HepG2 (cell line): ENCODE measurements at regions not wholly inside any gene's neighbourhood (a gene's known extent, or its start where the extent isn't known, plus 50 kb on each side); places are given as distances from the start of the nearest gene placed in this dataset.

Source experiments
- ATAC-seq: fragments of 200-7000 bp; cut with Tn5 transposase; 3 replicates; pipeline ENCODE4 v1.9.1; 2020; ENCODE audit warnings: mild to moderate bottlenecking, moderate library complexity
- BruUV-seq: library from RNA; stranded (reverse); fragments of 400-500 nt; replicated peaks from 2 replicates; lab custom pipeline; 2021; lab: Mats Ljungman, UMichigan
- CTCF ChIA-PET: fragments of 300-600 bp; formaldehyde crosslinking; extraction: SDS; loops from one replicate; lab custom pipeline; 2021; ENCODE audit warnings: low total read pairs, inconsistent platforms, low intra/inter-chr PET ratio; lab: Yijun Ruan, JAX
- POLR2A ChIA-PET: fragments of 350-600 bp; sonication (Branson Sonifier 250); formaldehyde crosslinking; loops from one replicate; lab custom pipeline; 2020; ENCODE audit warnings: antibody characterized with exemption, inconsistent platforms; lab: Yijun Ruan, JAX
- DNase-seq: peaks from one replicate; pipeline ENCODE4 v3.0.0-alpha.2; 2015; ENCODE audit warnings: low spot score
- FAIRE-seq: peaks from 3 replicates; lab custom pipeline; 2011; peaks lifted over from hg19 to GRCh38; lab: Jason Lieb, UNC
- H2AFZ ChIP-seq: one replicate; pipeline ENCODE4 v1.6.1; 2011; ENCODE audit warnings: low read length, inconsistent platforms
- H3K27ac ChIP-seq: fragments of 300-600 bp; 3 replicates; pipeline ENCODE4 v1.8.0; 2011; ENCODE audit warnings: mixed run types, mild to moderate bottlenecking, mixed read lengths, low read length, inconsistent platforms; ENCODE audit not compliant: insufficient read depth; ENCODE audit errors: extremely low read length
- H3K27me3 ChIP-seq, 2 experiments: fragments of 200-600 bp in 1 of 2; 2 replicates in 1 of 2; 3 replicates in 1 of 2; pipeline versions ENCODE4 v1.6.0 to v1.8.0; 2011; ENCODE audit warnings: low read length in 2 of 2, mild to moderate bottlenecking in 2 of 2, moderate library complexity in 2 of 2, inconsistent platforms in 1 of 2; ENCODE audit not compliant: insufficient read depth in 2 of 2, control insufficient read depth in 1 of 2
- H3K36me3 ChIP-seq, 2 experiments: fragments of 200-600 bp in 1 of 2; replicated peaks in 1 of 2; 2 replicates in 1 of 2; 3 replicates in 1 of 2; pipeline versions ENCODE4 v1.5.1 to v1.8.0; 2011; ENCODE audit warnings: low read length in 2 of 2, inconsistent platforms in 1 of 2; ENCODE audit not compliant: insufficient read depth in 2 of 2, control insufficient read depth in 1 of 2
- H3K4me1 ChIP-seq: 2 replicates; pipeline ENCODE4 v1.5.1; 2012; ENCODE audit warnings: low read length, inconsistent platforms; ENCODE audit not compliant: insufficient read depth
- H3K4me2 ChIP-seq: 2 replicates; pipeline ENCODE4 v1.6.0; 2011; ENCODE audit warnings: low read depth, low read length, inconsistent platforms
- H3K4me3 ChIP-seq, 3 experiments: fragments of 200-600 bp in 1 of 3; sonication (generic), shearing (Covaris generic) in 1 of 3; replicated peaks in 1 of 3; 2 replicates each; pipeline ENCODE4 v1.5.1; 2011 to 2016; ENCODE audit warnings: low read length in 3 of 3, inconsistent platforms in 2 of 3, low read depth in 2 of 3, mild to moderate bottlenecking in 2 of 3, control low read depth in 1 of 3, mixed read lengths in 1 of 3; ENCODE audit not compliant: insufficient read depth in 1 of 3
- H3K79me2 ChIP-seq: one replicate; pipeline ENCODE4 v1.6.1; 2011; ENCODE audit warnings: low read length, inconsistent platforms; ENCODE audit not compliant: insufficient read depth
- H3K9ac ChIP-seq: 2 replicates; pipeline ENCODE4 v1.6.0; 2011; ENCODE audit warnings: mild to moderate bottlenecking, low read depth, low read length, inconsistent platforms; ENCODE audit not compliant: insufficient read depth
- H3K9me3 ChIP-seq: 2 replicates; pipeline ENCODE4 v1.5.1; 2012; ENCODE audit warnings: mild to moderate bottlenecking, low read length
- H4K20me1 ChIP-seq: 2 replicates; pipeline ENCODE4 v1.6.0; 2011; ENCODE audit warnings: inconsistent platforms, mild to moderate bottlenecking, low read length, moderate library complexity; ENCODE audit not compliant: insufficient read depth
- BCL3 ChIP-seq: sonication (generic); formaldehyde crosslinking; IDR thresholded peaks from 2 replicates; pipeline ENCODE4 v1.5.1; 2020; ENCODE audit warnings: mild to moderate bottlenecking, missing genetic modification reagents, moderate library complexity
- EZH2 ChIP-seq: conservative IDR thresholded peaks from 2 replicates; pipeline ENCODE4 v1.6.1; 2012; ENCODE audit warnings: mild to moderate bottlenecking, low read depth, low read length, moderate library complexity
- FOXK1 ChIP-seq: sonication (generic); formaldehyde crosslinking; IDR thresholded peaks from 2 replicates; pipeline ENCODE4 v1.4.0; 2020; ENCODE audit warnings: low read depth, missing genetic modification reagents, borderline replicate concordance
- GTF3A ChIP-seq: sonication (generic); formaldehyde crosslinking; conservative IDR thresholded peaks from 2 replicates; pipeline ENCODE4 v1.4.0; 2020; ENCODE audit warnings: mild to moderate bottlenecking, missing genetic modification reagents
- KAT2B ChIP-seq: fragments of 150-350 bp; IDR thresholded peaks from 2 replicates; pipeline ENCODE4 v1.6.1; 2014; ENCODE audit warnings: low read depth, low read length, borderline replicate concordance
- SMARCC2 ChIP-seq: fragments of 450-650 bp; IDR thresholded peaks from 2 replicates; pipeline ENCODE4 v1.6.1; 2017; ENCODE audit warnings: antibody characterized with exemption, mild to moderate bottlenecking
- SOX13 ChIP-seq, 3 experiments: fragments of 450-650 bp in 1 of 3; sonication (generic) in 1 of 3; formaldehyde crosslinking in 1 of 3; IDR thresholded peaks in 2 of 3; conservative IDR thresholded peaks in 1 of 3; 2 replicates each; pipeline versions ENCODE4 v1.5.0 to v1.6.1; 2016 to 2020; ENCODE audit warnings: antibody characterized with exemption in 1 of 3, mild to moderate bottlenecking in 1 of 3, missing compliant biosample characterization in 1 of 3, missing genetic modification reagents in 1 of 3, moderate library complexity in 1 of 3
- TBX2 ChIP-seq: sonication (generic); formaldehyde crosslinking; IDR thresholded peaks from 2 replicates; pipeline ENCODE4 v1.5.0; 2020; ENCODE audit warnings: missing genetic modification reagents, mild to moderate bottlenecking, borderline replicate concordance
- TCF7 ChIP-seq: sonication (generic); IDR thresholded peaks from 2 replicates; pipeline ENCODE4 v1.6.1; 2016; ENCODE audit warnings: antibody characterized with exemption, low read depth
- ZMAT3 ChIP-seq: sonication (generic); formaldehyde crosslinking; conservative IDR thresholded peaks from 2 replicates; pipeline ENCODE4 v1.7.0; 2021; ENCODE audit warnings: missing genetic modification reagents
- ZNF468 ChIP-seq: sonication (generic); formaldehyde crosslinking; IDR thresholded peaks from 2 replicates; pipeline ENCODE4 v1.8.0; 2022; ENCODE audit warnings: mild to moderate bottlenecking, moderate library complexity, missing genetic modification reagents
- ZNF530 ChIP-seq: sonication (generic); formaldehyde crosslinking; IDR thresholded peaks from 2 replicates; pipeline ENCODE4 v1.5.0; 2020; ENCODE audit warnings: low read depth, mild to moderate bottlenecking, missing genetic modification reagents
- ZNF652 ChIP-seq: IDR thresholded peaks from 2 replicates; pipeline ENCODE4 v1.6.1; 2016; ENCODE audit warnings: low read depth, borderline replicate concordance
- in situ Hi-C: cut with HindIII; loops from 2 replicates; pipeline ENCODE4 v1.10.0; 2017; ENCODE audit warnings: low pct_unique_long_range_greater_than_20kb; ENCODE audit not compliant: extremely low pct_ligation_motif_present
- intact Hi-C: fragments of 100-400 bp; cut with micrococcal nuclease; formaldehyde crosslinking; loops from one replicate; pipeline ENCODE4 v1.10.0; 2022; ENCODE audit not compliant: unreplicated experiment
- TF ChIP-seq, protein P1 (sequence below): sonication (generic); formaldehyde crosslinking; IDR thresholded peaks from 2 replicates; pipeline ENCODE4 v1.4.0; 2020; ENCODE audit warnings: missing genetic modification reagents, mild to moderate bottlenecking, borderline replicate concordance
- TF ChIP-seq, protein P2 (sequence below): sonication (generic); formaldehyde crosslinking; IDR thresholded peaks from 2 replicates; pipeline ENCODE4 v1.8.1; 2023; ENCODE audit warnings: mild to moderate bottlenecking, moderate library complexity, missing genetic modification reagents
- TF ChIP-seq, protein P3 (sequence below): fragments of 450-650 bp; IDR thresholded peaks from 2 replicates; pipeline ENCODE4 v1.6.1; 2017; ENCODE audit warnings: mild to moderate bottlenecking

DNA sequence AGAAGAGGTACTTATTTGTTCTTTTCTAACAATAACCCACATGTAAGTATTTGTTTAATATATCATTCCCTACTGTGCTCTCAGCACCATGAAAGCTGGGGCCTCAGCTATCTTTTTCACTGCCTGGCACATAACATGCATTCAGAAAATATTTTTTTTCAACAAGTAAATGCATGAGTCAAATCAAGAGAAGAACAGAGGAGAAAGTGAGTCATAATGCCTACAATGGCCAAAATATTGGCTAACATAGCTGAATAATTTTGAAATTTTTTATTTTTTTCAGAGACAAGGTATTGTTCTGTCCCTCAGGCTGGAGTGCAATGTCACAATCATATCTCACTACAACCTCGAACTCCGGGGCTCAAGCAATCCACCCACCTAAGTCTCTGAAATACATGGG, 252.2 kb upstream of the ADAMTS5 start (continued):
- TF ChIP-seq, protein P1, sequence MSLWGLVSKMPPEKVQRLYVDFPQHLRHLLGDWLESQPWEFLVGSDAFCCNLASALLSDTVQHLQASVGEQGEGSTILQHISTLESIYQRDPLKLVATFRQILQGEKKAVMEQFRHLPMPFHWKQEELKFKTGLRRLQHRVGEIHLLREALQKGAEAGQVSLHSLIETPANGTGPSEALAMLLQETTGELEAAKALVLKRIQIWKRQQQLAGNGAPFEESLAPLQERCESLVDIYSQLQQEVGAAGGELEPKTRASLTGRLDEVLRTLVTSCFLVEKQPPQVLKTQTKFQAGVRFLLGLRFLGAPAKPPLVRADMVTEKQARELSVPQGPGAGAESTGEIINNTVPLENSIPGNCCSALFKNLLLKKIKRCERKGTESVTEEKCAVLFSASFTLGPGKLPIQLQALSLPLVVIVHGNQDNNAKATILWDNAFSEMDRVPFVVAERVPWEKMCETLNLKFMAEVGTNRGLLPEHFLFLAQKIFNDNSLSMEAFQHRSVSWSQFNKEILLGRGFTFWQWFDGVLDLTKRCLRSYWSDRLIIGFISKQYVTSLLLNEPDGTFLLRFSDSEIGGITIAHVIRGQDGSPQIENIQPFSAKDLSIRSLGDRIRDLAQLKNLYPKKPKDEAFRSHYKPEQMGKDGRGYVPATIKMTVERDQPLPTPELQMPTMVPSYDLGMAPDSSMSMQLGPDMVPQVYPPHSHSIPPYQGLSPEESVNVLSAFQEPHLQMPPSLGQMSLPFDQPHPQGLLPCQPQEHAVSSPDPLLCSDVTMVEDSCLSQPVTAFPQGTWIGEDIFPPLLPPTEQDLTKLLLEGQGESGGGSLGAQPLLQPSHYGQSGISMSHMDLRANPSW (CRISPR knock-in tag), result no peak
- TF ChIP-seq, protein P2, sequence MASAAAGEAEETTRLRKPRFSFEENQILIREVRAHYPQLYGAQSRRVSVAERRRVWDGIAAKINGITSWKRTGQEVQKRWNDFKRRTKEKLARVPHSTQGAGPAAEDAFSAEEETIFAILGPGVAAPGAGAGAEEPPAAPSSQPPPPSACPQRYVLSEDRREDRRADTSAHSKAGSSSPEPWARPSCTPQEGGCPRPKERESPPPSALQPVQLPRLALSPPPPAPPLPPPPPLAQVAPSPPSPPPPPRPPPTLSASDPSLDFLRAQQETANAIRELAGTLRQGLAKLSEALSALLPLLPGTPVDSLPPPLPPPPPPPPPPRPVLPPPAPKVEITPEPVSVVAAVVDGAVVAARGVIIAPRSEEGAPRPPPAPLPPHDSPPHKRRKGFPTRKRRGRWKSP (CRISPR knock-in tag), result no peak
- TF ChIP-seq TCF7 (no peak), ZNF468 (no peak)

DNA sequence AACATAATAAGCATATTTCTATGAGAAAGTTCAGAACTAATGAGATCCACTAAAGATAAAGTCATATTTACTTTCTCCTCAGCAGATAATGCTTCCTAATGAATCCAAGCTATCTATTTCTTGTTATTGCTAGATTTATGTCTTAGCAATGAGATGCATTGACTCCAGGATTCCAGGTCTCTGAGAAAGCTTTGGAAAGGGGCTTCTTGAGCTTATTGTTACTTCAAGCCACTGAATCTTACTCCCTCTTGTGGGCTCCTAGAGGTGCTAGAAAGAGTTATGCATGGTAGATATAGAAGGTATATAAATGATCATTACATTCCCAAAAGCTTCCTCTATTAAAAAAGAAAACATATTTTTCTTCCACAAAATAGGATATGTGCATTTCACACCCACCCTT, 246.4 kb upstream of the ADAMTS5 start:
- H3K9ac ChIP-seq, result no peak overlapping the region
- H2AFZ ChIP-seq, result no peak overlapping the region
- intact Hi-C loops, result loop anchor here (1.0 kb wide), 1 partner anchor 13 kb away; no protein-coding TSS in a partner anchor
- H3K36me3 ChIP-seq, result no peaks in the 10 kb centered on the region
- H4K20me1 ChIP-seq, result no peaks in the 10 kb centered on the region
- FAIRE-seq, result no peak
- no peak overlapping the region for H3K4me2 ChIP-seq
- no peaks in the 10 kb centered on the region for H3K79me2 ChIP-seq
- ChIA-PET POLR2A (no interaction called here), CTCF (no interaction called here)
- no peak for ATAC-seq
- no peaks in the 10 kb centered on the region for H3K4me1 ChIP-seq
- no TSS peak for BruUV-seq
- H3K9me3 ChIP-seq, result peaks cover 91% of the 10 kb centered on the region
- H3K27me3 ChIP-seq, result no peaks in the 10 kb centered on the region
- H3K27ac ChIP-seq, result no peak overlapping the region
- DNase-seq, result no peak
- H3K4me3 ChIP-seq, result no peak overlapping the region
- in situ Hi-C loops, result no loop called here
- TF ChIP-seq TBX2 (CRISPR knock-in tag) (no peak), EZH2 (no peak), SMARCC2 (no peak), BCL3 (CRISPR knock-in tag) (no peak), ZNF652 (CRISPR knock-in tag) (no peak), ZNF530 (no peak), ZMAT3 (CRISPR knock-in tag) (no peak), GTF3A (CRISPR knock-in tag) (no peak), KAT2B (no peak), SOX13 (IDR thresholded peaks at IDR 0.05) (no peak), SOX13 (CRISPR knock-in tag; conservative IDR thresholded peaks at IDR 0.05 in 1 of 2, IDR thresholded peaks at IDR 0.05 in 1 of 2) (no peak), FOXK1 (CRISPR knock-in tag) (no peak)
- TF ChIP-seq, protein P3, sequence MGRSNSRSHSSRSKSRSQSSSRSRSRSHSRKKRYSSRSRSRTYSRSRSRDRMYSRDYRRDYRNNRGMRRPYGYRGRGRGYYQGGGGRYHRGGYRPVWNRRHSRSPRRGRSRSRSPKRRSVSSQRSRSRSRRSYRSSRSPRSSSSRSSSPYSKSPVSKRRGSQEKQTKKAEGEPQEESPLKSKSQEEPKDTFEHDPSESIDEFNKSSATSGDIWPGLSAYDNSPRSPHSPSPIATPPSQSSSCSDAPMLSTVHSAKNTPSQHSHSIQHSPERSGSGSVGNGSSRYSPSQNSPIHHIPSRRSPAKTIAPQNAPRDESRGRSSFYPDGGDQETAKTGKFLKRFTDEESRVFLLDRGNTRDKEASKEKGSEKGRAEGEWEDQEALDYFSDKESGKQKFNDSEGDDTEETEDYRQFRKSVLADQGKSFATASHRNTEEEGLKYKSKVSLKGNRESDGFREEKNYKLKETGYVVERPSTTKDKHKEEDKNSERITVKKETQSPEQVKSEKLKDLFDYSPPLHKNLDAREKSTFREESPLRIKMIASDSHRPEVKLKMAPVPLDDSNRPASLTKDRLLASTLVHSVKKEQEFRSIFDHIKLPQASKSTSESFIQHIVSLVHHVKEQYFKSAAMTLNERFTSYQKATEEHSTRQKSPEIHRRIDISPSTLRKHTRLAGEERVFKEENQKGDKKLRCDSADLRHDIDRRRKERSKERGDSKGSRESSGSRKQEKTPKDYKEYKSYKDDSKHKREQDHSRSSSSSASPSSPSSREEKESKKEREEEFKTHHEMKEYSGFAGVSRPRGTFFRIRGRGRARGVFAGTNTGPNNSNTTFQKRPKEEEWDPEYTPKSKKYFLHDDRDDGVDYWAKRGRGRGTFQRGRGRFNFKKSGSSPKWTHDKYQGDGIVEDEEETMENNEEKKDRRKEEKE, result no peak
